K562 (cell line): ENCODE measurements at regions not wholly inside any gene's neighbourhood (a gene's known extent, or its start where the extent isn't known, plus 50 kb on each side); places are given as distances from the start of the nearest gene placed in this dataset.

Experiments
- ATAC-seq: fragments of 200-7000 bp; cut with Tn5 transposase; 3 replicates; pipeline ENCODE4 v1.9.1; 2020; ENCODE audit warnings: moderate library complexity
- BruUV-seq: library from RNA; stranded (reverse); fragments of 400-500 nt; replicated peaks from 2 replicates; lab custom pipeline; 2021; lab: Mats Ljungman, UMichigan
- CTCF ChIA-PET: fragments of 300-600 bp; formaldehyde crosslinking; extraction: SDS; loops from one replicate; lab custom pipeline; 2021; ENCODE audit warnings: low intra/inter-chr PET ratio; lab: Yijun Ruan, JAX
- POLR2A ChIA-PET: fragments of 300-600, 350-650 bp; sonication (Branson Sonifier 250); formaldehyde crosslinking; extraction: SDS; loops from one replicate; lab custom pipeline; 2021; ENCODE audit warnings: antibody characterized with exemption, inconsistent platforms; lab: Yijun Ruan, JAX
- DNase-seq, 4 experiments: peaks; one replicate each; pipeline versions ENCODE4 v3.0.0 to v3.0.0-alpha.2; 2011 to 2018; ENCODE audit warnings: low spot score in 3 of 4, mixed read lengths in 3 of 4; ENCODE audit errors: extremely low read depth in 1 of 4
- FAIRE-seq: peaks from 2 replicates; lab custom pipeline; 2011; peaks lifted over from hg19 to GRCh38; lab: Jason Lieb, UNC
- H2AFZ ChIP-seq: 2 replicates; pipeline ENCODE4 v1.6.0; 2011; ENCODE audit warnings: low read depth, low read length, control low read depth, inconsistent platforms
- H3K27ac ChIP-seq: fragments of 200-600 bp; 3 replicates; pipeline ENCODE4 v1.8.0; 2011; ENCODE audit warnings: low read depth, mild to moderate bottlenecking, control low read depth, inconsistent platforms, low read length, moderate library complexity, mixed read lengths; ENCODE audit errors: extremely low read depth
- H3K27me3 ChIP-seq, 2 experiments: fragments of 300-600 bp in 1 of 2; 2 replicates in 1 of 2; 3 replicates in 1 of 2; pipeline versions ENCODE4 v1.6.0 to v1.8.0; 2011; ENCODE audit warnings: inconsistent platforms in 2 of 2, low read length in 2 of 2, mild to moderate bottlenecking in 1 of 2, mixed read lengths in 1 of 2, moderate library complexity in 1 of 2; ENCODE audit not compliant: control insufficient read depth in 2 of 2, insufficient read depth in 2 of 2
- H3K36me3 ChIP-seq: fragments of 300-600 bp; 3 replicates; pipeline ENCODE4 v1.8.0; 2011; ENCODE audit warnings: mild to moderate bottlenecking, low read length, inconsistent platforms; ENCODE audit not compliant: control insufficient read depth, insufficient read depth
- H3K4me1 ChIP-seq, 2 experiments: fragments of 200-600 bp in 1 of 2; replicated peaks in 1 of 2; 2 replicates in 1 of 2; 3 replicates in 1 of 2; pipeline versions ENCODE4 v1.5.1 to v1.8.0; 2011; ENCODE audit warnings: inconsistent platforms in 2 of 2, low read length in 2 of 2, mild to moderate bottlenecking in 1 of 2, mixed read lengths in 1 of 2, moderate library complexity in 1 of 2; ENCODE audit not compliant: control insufficient read depth in 2 of 2, insufficient read depth in 2 of 2
- H3K4me2 ChIP-seq: 2 replicates; pipeline ENCODE4 v1.6.1; 2011; ENCODE audit warnings: low read length, control low read depth, inconsistent platforms, mixed read lengths; ENCODE audit not compliant: insufficient read depth
- H3K4me3 ChIP-seq: fragments of 200-600 bp; sonication (generic), shearing (Covaris generic); 2 replicates; pipeline ENCODE4 v1.5.1; 2016; ENCODE audit warnings: control low read depth, inconsistent platforms
- H3K79me2 ChIP-seq: fragments of 200-600 bp; 3 replicates; pipeline ENCODE4 v1.8.0; 2011; ENCODE audit warnings: low read length, inconsistent platforms; ENCODE audit not compliant: control insufficient read depth, insufficient read depth
- H3K9ac ChIP-seq, 2 experiments: 2 replicates each; pipeline versions ENCODE4 v1.6.0 to v1.6.1; 2011; ENCODE audit warnings: low read depth in 2 of 2, low read length in 2 of 2, control low read depth in 1 of 2, inconsistent platforms in 1 of 2, mild to moderate bottlenecking in 1 of 2, mixed read lengths in 1 of 2; ENCODE audit not compliant: insufficient read depth in 1 of 2
- H3K9me1 ChIP-seq: one replicate; pipeline ENCODE4 v1.6.0; 2011; ENCODE audit warnings: inconsistent platforms, mild to moderate bottlenecking, low read length, moderate library complexity; ENCODE audit not compliant: control insufficient read depth, insufficient read depth
- H3K9me3 ChIP-seq: replicated peaks from 2 replicates; pipeline ENCODE4 v1.5.1; 2011; ENCODE audit warnings: low read depth, low read length, inconsistent platforms; ENCODE audit not compliant: control insufficient read depth, insufficient read depth
- H4K20me1 ChIP-seq: replicated peaks from 2 replicates; pipeline ENCODE4 v1.6.1; 2011; ENCODE audit warnings: low read length, inconsistent platforms, mixed read lengths; ENCODE audit not compliant: control insufficient read depth, insufficient read depth
- CSDE1 ChIP-seq, 2 experiments: fragments of 450-650 bp; IDR thresholded peaks; 2 replicates each; pipeline ENCODE4 v1.6.1; 2016; ENCODE audit warnings: mild to moderate bottlenecking in 1 of 2
- CTCFL ChIP-seq: IDR thresholded peaks from 2 replicates; pipeline ENCODE4 v1.6.1; 2011; ENCODE audit warnings: borderline replicate concordance, low read depth, mild to moderate bottlenecking, moderate library complexity, low read length; ENCODE audit not compliant: insufficient read depth, poor library complexity, severe bottlenecking
- JUNB ChIP-seq: fragments of 450-650 bp; formaldehyde crosslinking; conservative IDR thresholded peaks from 2 replicates; pipeline ENCODE4 v1.4.0; 2020; ENCODE audit warnings: mild to moderate bottlenecking
- MAFG ChIP-seq: fragments of 450-650 bp; conservative IDR thresholded peaks from 2 replicates; pipeline ENCODE4 v1.6.1; 2016; ENCODE audit warnings: missing genetic modification characterization, missing compliant biosample characterization
- MYBL2 ChIP-seq, 2 experiments: fragments of 450-650 bp in 1 of 2; sonication (generic) in 1 of 2; formaldehyde crosslinking in 1 of 2; IDR thresholded peaks; 2 replicates each; pipeline versions ENCODE4 v1.6.1 to v1.8.1; 2017 to 2022; ENCODE audit warnings: borderline replicate concordance in 1 of 2, inconsistent platforms in 1 of 2, low read depth in 1 of 2, mild to moderate bottlenecking in 1 of 2, missing genetic modification reagents in 1 of 2, moderate library complexity in 1 of 2
- RHOXF2B ChIP-seq: fragments of 250-450 bp; sonication (Bioruptor Pico); conservative IDR thresholded peaks from 2 replicates; pipeline ENCODE4 v1.5.1; 2021
- ZNF780A ChIP-seq: fragments of 250-450 bp; sonication (Bioruptor Pico); IDR thresholded peaks from 2 replicates; pipeline ENCODE4 v1.5.0; 2021; ENCODE audit warnings: mild to moderate bottlenecking
- WGBS: fragments of 100-300 bp; shearing (Covaris generic); methylation state at CpG from one replicate; pipeline ENCODE4 v1.1.6; 2016; ENCODE audit warnings: low coverage, mixed read lengths; ENCODE audit not compliant: insufficient coverage; ENCODE audit errors: missing lambda C conversion rate; 5-methylcytosine and 5-hydroxymethylcytosine counted together
- in situ Hi-C: fragments of 300-500 bp; cut with MboI; formaldehyde crosslinking; loops from 4 replicates; pipeline ENCODE4 v1.15.0; 2018; ENCODE audit warnings: inconsistent platforms, mixed read lengths
- intact Hi-C: fragments of 100-400 bp; cut with micrococcal nuclease; formaldehyde crosslinking; loops from 2 replicates; pipeline ENCODE4 v1.14.2; 2022

GRCh38 chr20:58054780-58055373, 173.6 kb downstream of the ANKRD60 start:
- intact Hi-C loops (no loop called here), in situ Hi-C loops (no loop called here)
- Histone ChIP-seq H3K9me3 (no peaks in the 10 kb centered on the region), H3K9me1 (no peaks in the 10 kb centered on the region), H3K9ac (no peak overlapping the region), H3K27ac (no peak overlapping the region), H4K20me1 (no peaks in the 10 kb centered on the region), H3K36me3 (no peaks in the 10 kb centered on the region), H3K4me3 (no peak overlapping the region), H3K4me2 (no peak overlapping the region), H3K4me1 (no peaks in the 10 kb centered on the region), H2AFZ (no peak overlapping the region), H3K79me2 (no peaks in the 10 kb centered on the region), H3K27me3 (peaks cover 0 to 12% of the 10 kb centered on the region in 2 experiments; a peak in 2 of 5 replicates)
- TF ChIP-seq MYBL2 (IDR thresholded peaks at IDR 0.05; ENCODE audit: low read depth) (no peak), MYBL2 (CRISPR knock-in tag; IDR thresholded peaks at IDR 0.05; ENCODE audit: borderline replicate concordance) (no peak), CSDE1 (IDR thresholded peaks at IDR 0.05) (no peak), JUNB (CRISPR knock-in tag) (no peak), MAFG (no peak), CTCFL (no peak), RHOXF2B (CRISPR knock-in tag) (no peak), ZNF780A (no peak)
- 0% methylated on average over 9 of the region's 11 CpGs for WGBS
- no TSS peak for BruUV-seq
- FAIRE-seq: no peak
- no peak for DNase-seq
- ATAC-seq: no peak
- ChIA-PET CTCF (no interaction called here), POLR2A (interaction anchor here (0.5 kb wide), 1 partner anchor 123 kb away, joined by 4 read pairs; no protein-coding TSS in a partner anchor)
